Thymus (tissue), 11 donors: ENCODE measurements at regions not wholly inside any gene's neighbourhood (a gene's known extent, or its start where the extent isn't known, plus 50 kb on each side); places are given as distances from the start of the nearest gene placed in this dataset.

Experiments
- DNase-seq, 9 donors: peaks; one replicate each; pipeline ENCODE4 v3.0.0-alpha.2; 2013; ENCODE audit warnings: low spot score in 9 of 9, low read depth in 6 of 9, missing footprints in 1 of 9
- H3K27ac ChIP-seq, 2 donors: one replicate each; pipeline ENCODE4 v1.5.1; 2013; ENCODE audit warnings: control low read depth in 1 of 2, low read depth in 1 of 2, low read length in 1 of 2, mild to moderate bottlenecking in 1 of 2, moderate library complexity in 1 of 2
- H3K27me3 ChIP-seq, 2 donors: one replicate each; pipeline ENCODE4 v1.5.1; 2013; ENCODE audit warnings: low read length in 1 of 2; ENCODE audit not compliant: control insufficient read depth in 2 of 2, insufficient read depth in 1 of 2
- H3K36me3 ChIP-seq, 2 donors: one replicate each; pipeline ENCODE4 v1.5.1; 2013; ENCODE audit warnings: low read length in 1 of 2, mild to moderate bottlenecking in 1 of 2, moderate library complexity in 1 of 2; ENCODE audit not compliant: control insufficient read depth in 2 of 2, insufficient read depth in 2 of 2
- H3K4me1 ChIP-seq, 2 donors: one replicate each; pipeline ENCODE4 v1.5.1; 2013; ENCODE audit warnings: low read length in 2 of 2; ENCODE audit not compliant: control insufficient read depth in 2 of 2, insufficient read depth in 2 of 2
- H3K4me3 ChIP-seq, 2 donors: one replicate each; pipeline ENCODE4 v1.5.1; 2013; ENCODE audit warnings: low read length in 2 of 2, control low read depth in 1 of 2, mild to moderate bottlenecking in 1 of 2
- H3K9me3 ChIP-seq, 2 donors: one replicate each; pipeline ENCODE4 v1.5.1; 2013; ENCODE audit warnings: low read length in 1 of 2, mild to moderate bottlenecking in 1 of 2; ENCODE audit not compliant: control insufficient read depth in 2 of 2, insufficient read depth in 1 of 2
- WGBS: extraction: QIAGEN DNeasy Blood & Tissue Kit; methylation state at CpG from one replicate; pipeline ENCODE4 v1.1.7; 2013; 5-methylcytosine and 5-hydroxymethylcytosine counted together
- donor health status: healthy.

DNA sequence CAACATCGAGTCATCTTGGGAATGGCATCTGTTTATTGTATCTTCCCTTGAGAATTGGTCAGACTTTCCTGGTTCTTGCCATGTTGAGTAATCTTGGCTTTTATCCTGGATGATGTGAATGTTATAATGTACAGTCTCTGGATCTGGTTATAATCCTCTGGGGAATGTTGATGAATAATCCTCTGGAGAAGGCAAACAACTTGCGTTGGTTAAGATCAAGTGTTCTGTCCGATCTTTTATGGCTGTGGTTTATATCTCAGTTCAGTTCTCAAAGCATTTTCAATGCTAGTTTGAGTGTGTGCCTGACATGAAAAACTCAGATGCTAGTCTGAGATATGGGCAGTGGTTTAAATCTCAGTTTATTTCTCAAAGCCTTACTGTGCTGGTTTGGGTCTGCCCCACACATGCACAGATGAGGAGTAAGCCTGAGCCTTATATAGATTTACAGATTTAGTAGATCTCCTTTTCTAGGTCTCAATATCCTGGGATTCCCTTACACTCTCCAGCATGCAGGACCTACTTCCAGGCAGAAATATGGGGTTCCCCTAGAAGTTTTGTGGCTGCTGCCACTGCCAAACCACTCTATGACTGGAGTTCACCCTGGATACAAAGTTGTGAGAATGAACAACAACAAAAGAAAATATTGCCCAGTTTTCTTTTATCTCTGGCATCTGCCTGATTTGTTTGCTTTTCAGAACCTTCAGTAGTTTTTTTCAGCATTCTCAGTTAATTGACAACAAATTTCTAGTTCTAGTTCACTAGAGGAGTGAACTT lies 191.8 kb upstream of the MAN1A1 start:
- no peak overlapping the region for H3K4me3 ChIP-seq
- no peaks in the 10 kb centered on the region for H3K27me3 ChIP-seq
- no peak for DNase-seq
- no peaks in the 10 kb centered on the region for H3K36me3 ChIP-seq
- H3K4me1 ChIP-seq, result no peaks in the 10 kb centered on the region
- no peak overlapping the region for H3K27ac ChIP-seq
- H3K9me3 ChIP-seq, result peaks cover 0 to 9% of the 10 kb centered on the region in 2 donors
- 74% methylated on average over 3 of the region's 3 CpGs for WGBS

GRCh38 chr6:119540417-119540816 lies 190.9 kb upstream of the MAN1A1 start:
- 99% methylated on average over 6 of the region's 6 CpGs for WGBS
- Histone ChIP-seq H3K36me3 (no peaks in the 10 kb centered on the region), H3K27me3 (no peaks in the 10 kb centered on the region), H3K9me3 (peaks cover 0 to 9% of the 10 kb centered on the region in 2 donors), H3K27ac (no peak overlapping the region), H3K4me3 (no peak overlapping the region), H3K4me1 (no peaks in the 10 kb centered on the region)
- DNase-seq, result no peak

DNA sequence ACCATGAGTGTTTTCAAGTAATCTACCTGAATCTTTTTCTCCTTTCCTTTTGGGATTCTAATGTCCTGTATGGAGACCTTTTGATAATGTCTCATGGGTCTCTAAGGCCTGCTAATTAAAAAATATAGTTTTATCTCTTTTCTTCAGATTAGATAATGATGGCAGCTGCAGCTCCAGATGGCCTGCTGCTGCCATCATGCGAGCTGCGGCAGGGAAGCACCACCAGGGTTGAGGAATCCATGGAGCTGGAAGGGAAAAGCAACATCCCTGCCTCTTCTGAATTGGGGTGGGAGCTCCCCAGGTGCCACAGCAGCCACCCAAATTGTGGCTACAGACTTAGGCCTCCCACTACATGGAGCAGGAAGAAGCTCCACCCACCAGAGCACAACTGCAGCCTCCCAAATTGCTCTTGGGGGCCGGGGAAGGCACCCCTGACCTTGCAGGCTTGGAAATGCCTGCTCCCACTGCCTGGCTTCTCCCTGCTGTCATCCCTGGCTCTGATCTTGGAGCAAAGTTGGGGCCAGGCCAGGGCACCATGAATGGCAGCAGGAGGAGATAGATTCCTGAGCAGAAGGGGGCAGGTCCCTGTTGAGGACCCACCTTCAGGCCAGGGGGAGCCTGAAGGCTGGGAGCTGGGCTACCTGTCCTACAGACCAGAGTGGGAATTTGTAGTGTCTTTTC lies 189.6 kb upstream of the MAN1A1 start:
- H3K9me3 ChIP-seq, result peaks cover 0 to 9% of the 10 kb centered on the region in 2 donors
- H3K27me3 ChIP-seq, result no peaks in the 10 kb centered on the region
- no peaks in the 10 kb centered on the region for H3K36me3 ChIP-seq
- H3K27ac ChIP-seq, result no peak overlapping the region
- no peak overlapping the region for H3K4me3 ChIP-seq
- DNase-seq, result no peak
- 95% methylated on average over 3 of the region's 3 CpGs for WGBS
- H3K4me1 ChIP-seq, result no peaks in the 10 kb centered on the region

DNA sequence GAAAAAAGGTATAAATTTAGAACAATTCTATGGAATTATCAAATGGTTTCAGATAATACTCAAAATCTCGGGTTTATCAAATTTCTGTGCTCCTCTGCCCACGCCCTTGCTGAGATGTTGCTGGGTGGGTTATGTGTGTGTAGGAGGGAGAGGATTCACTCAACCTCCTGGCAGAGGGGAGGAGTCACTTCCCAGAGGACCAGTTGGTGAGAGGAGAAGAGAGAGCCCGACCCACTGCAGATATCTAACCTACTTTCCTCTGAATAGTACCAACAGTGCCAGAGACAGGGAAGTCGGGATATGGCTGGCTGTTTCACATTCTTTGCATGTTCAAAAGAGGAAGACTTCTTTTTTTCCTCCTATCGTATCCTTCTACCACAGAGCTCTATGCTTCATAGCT lies 187.1 kb upstream of the MAN1A1 start:
- Histone ChIP-seq H3K4me1 (peaks cover 7 to 9% of the 10 kb centered on the region in 2 donors), H3K36me3 (no peaks in the 10 kb centered on the region), H3K4me3 (no peak overlapping the region), H3K9me3 (peaks cover 0 to 9% of the 10 kb centered on the region in 2 donors), H3K27ac (no peak overlapping the region), H3K27me3 (no peaks in the 10 kb centered on the region)
- WGBS, result 97% methylated on average over 5 of the region's 5 CpGs
- no peak for DNase-seq

DNA sequence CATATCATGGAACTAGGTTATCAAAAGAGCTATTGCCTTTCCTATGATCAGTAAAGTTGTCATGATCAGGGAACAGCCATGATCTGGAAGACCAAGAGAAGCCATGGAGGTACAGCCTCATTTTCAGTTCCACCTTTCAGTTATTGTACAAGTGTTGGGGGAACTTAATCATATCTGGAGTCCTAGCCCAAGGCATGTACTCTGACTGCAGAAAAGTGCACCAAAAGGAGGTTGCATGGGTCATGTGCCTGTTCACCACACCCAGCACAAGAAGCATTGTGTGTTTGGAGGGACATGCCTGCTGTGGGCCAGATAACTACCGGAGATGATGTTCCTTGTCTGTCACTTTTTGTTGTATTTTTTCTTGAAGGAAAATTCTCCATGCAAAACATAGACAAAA lies 185.8 kb upstream of the MAN1A1 start:
- DNase-seq, result no peak
- Histone ChIP-seq H3K4me3 (no peak overlapping the region), H3K9me3 (peaks cover 0 to 6% of the 10 kb centered on the region in 2 donors), H3K27me3 (no peaks in the 10 kb centered on the region), H3K36me3 (no peaks in the 10 kb centered on the region), H3K4me1 (peaks cover 7 to 9% of the 10 kb centered on the region in 2 donors), H3K27ac (no peak overlapping the region)
- WGBS, result 97% methylated on average over 1 of the region's 1 CpG

DNA sequence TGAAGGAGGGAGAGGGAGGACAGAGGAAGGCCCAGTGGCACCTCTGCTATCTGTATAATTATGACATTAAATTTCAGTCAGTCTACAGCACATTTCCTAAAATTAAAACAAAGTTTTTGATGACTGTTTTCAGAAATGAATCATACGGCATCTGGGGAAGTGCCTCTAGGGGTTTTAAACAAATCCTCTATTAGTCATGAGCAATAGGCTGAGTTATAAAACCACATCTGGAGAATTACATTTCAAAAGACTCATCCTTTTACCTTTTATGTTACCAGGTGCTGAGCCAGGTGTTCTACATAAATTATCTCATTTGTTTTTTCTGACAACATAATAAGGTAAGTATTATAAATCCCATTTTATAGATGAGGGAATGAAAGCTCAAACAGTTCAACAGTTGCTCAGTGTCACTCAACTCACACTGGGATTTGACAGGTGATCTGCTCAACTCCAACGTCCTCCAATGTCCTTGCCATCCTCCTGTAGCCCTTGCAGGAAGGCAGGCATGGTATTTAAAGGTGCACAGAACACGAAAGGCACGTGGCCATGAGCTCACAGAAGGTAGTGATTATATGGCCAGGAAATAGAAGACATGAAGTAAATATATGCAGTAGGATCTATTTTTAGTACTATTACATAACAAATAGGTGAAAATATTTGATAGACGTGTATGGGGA lies 184.2 kb upstream of the MAN1A1 start:
- whole genome bisulfite sequencing, result 59% methylated on average over 5 of the region's 5 CpGs
- Histone ChIP-seq H3K4me1 (peaks cover 7 to 9% of the 10 kb centered on the region in 2 donors), H3K9me3 (no peaks in the 10 kb centered on the region), H3K27ac (no peak overlapping the region), H3K4me3 (no peak overlapping the region), H3K36me3 (no peaks in the 10 kb centered on the region), H3K27me3 (no peaks in the 10 kb centered on the region)
- DNase-seq, result peak in 1 of 9 donors; percentile 20

DNA sequence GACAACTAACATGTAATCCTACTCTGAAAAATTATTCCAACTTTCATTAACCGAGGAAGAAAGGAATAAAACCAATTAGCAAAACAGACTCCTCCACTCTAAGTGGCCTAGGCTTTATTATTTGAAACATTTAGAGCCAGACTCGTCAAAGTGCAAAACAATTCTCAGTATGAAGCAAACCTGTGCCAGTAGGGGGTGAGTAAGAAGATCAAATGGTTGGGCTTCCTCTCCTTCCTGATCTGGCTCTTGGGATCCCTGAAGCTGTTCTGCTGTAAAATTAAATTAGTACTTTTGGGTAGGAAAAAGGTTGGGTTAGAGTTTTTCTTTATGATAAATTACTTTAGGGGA lies 177.6 kb upstream of the MAN1A1 start:
- Histone ChIP-seq H3K36me3 (no peaks in the 10 kb centered on the region), H3K4me3 (no peak overlapping the region), H3K9me3 (no peaks in the 10 kb centered on the region), H3K4me1 (no peaks in the 10 kb centered on the region), H3K27ac (no peak overlapping the region), H3K27me3 (no peaks in the 10 kb centered on the region)
- no peak for DNase-seq
- WGBS, result 89% methylated on average over 2 of the region's 2 CpGs

- 96% methylated on average over 7 of the region's 7 CpGs for WGBS
- Histone ChIP-seq H3K4me3 (no peak overlapping the region), H3K27me3 (no peaks in the 10 kb centered on the region), H3K9me3 (no peaks in the 10 kb centered on the region), H3K4me1 (no peaks in the 10 kb centered on the region), H3K36me3 (no peaks in the 10 kb centered on the region), H3K27ac (no peak overlapping the region)
- no peak for DNase-seq
Measured at GRCh38 chr6:119526561-119527230, 177.1 kb upstream of the MAN1A1 start.

GRCh38 chr6:119524410-119524809 lies 174.8 kb upstream of the MAN1A1 start:
- Histone ChIP-seq H3K9me3 (no peaks in the 10 kb centered on the region), H3K4me3 (no peak overlapping the region), H3K27me3 (no peaks in the 10 kb centered on the region), H3K4me1 (no peaks in the 10 kb centered on the region), H3K27ac (no peak overlapping the region), H3K36me3 (no peaks in the 10 kb centered on the region)
- DNase-seq, result no peak
- 95% methylated on average over 1 of the region's 1 CpG for WGBS
